Endothelial cell (in vitro differentiated cells): ENCODE measurements at regions not wholly inside any gene's neighbourhood (a gene's known extent, or its start where the extent isn't known, plus 50 kb on each side); places are given as distances from the start of the nearest gene placed in this dataset.

ENCODE experiments used
- DNase-seq: peaks from one replicate; pipeline ENCODE4 v3.0.0; 2021; ENCODE audit warnings: low spot score
- H3K27ac Mint-ChIP-seq: one replicate; pipeline ENCODE4 v1.8.0; 2021; ENCODE audit warnings: mixed read lengths, inconsistent platforms; ENCODE audit not compliant: unreplicated experiment
- H3K27me3 Mint-ChIP-seq: one replicate; pipeline ENCODE4 v1.8.0; 2021; ENCODE audit warnings: mild to moderate bottlenecking, moderate library complexity, mixed read lengths, inconsistent platforms; ENCODE audit not compliant: unreplicated experiment
- H3K36me3 Mint-ChIP-seq: one replicate; pipeline ENCODE4 v1.8.0; 2021; ENCODE audit warnings: mild to moderate bottlenecking, low read depth, mixed read lengths, inconsistent platforms; ENCODE audit not compliant: unreplicated experiment
- H3K4me1 Mint-ChIP-seq: one replicate; pipeline ENCODE4 v1.8.0; 2021; ENCODE audit warnings: mild to moderate bottlenecking, mixed read lengths, inconsistent platforms; ENCODE audit not compliant: unreplicated experiment
- H3K4me3 Mint-ChIP-seq: one replicate; pipeline ENCODE4 v1.8.0; 2021; ENCODE audit warnings: mild to moderate bottlenecking, mixed read lengths, inconsistent platforms; ENCODE audit not compliant: unreplicated experiment
- H3K9me3 Mint-ChIP-seq: one replicate; pipeline ENCODE4 v1.8.0; 2021; ENCODE audit warnings: mixed read lengths, inconsistent platforms; ENCODE audit not compliant: unreplicated experiment
- CTCF ChIP-seq: fragments of 200-600 bp; sonication (generic); IDR thresholded peaks from one replicate; pipeline ENCODE4 v1.5.0; 2021; ENCODE audit warnings: antibody characterized with exemption; ENCODE audit not compliant: unreplicated experiment

- peaks cover 2% of the 10 kb centered on the region for H3K27me3 Mint-ChIP-seq
- H3K4me1 Mint-ChIP-seq, result peaks cover 11% of the 10 kb centered on the region
- no peaks in the 10 kb centered on the region for H3K36me3 Mint-ChIP-seq
- peak overlapping the region; percentile 96 for H3K4me3 Mint-ChIP-seq
- H3K27ac Mint-ChIP-seq, result peak overlapping the region; percentile 92
- DNase-seq, result peak; percentile 55
- no peaks in the 10 kb centered on the region for H3K9me3 Mint-ChIP-seq
- TF ChIP-seq CTCF, result no peak
Observed at GRCh38 chr3:107431246-107432012, 54.2 kb downstream of the CCDC54 start.

- DNase-seq, result no peak
- H3K27me3 Mint-ChIP-seq, result peaks cover 2% of the 10 kb centered on the region
Observed at GRCh38 chr3:107432013-107432515, 54.8 kb downstream of the CCDC54 start.

GRCh38 chr3:107432646-107433045 lies 55.4 kb downstream of the CCDC54 start:
- peak overlapping the region; percentile 12 for H3K4me3 Mint-ChIP-seq
- no peak for DNase-seq
- H3K27me3 Mint-ChIP-seq, result peaks cover 2% of the 10 kb centered on the region
- no peak for TF ChIP-seq CTCF
- peaks cover 11% of the 10 kb centered on the region for H3K4me1 Mint-ChIP-seq
- no peaks in the 10 kb centered on the region for H3K9me3 Mint-ChIP-seq
- no peaks in the 10 kb centered on the region for H3K36me3 Mint-ChIP-seq
- H3K27ac Mint-ChIP-seq, result no peak overlapping the region

More at GRCh38 chr3:107432013-107432515, 54.8 kb downstream of the CCDC54 start:
- Mint-ChIP-seq H3K9me3 (no peaks in the 10 kb centered on the region), H3K27ac (peak overlapping the region; percentile 92), H3K4me3 (peak overlapping the region; percentile 96), H3K4me1 (peaks cover 11% of the 10 kb centered on the region), H3K36me3 (no peaks in the 10 kb centered on the region)
- TF ChIP-seq CTCF, result no peak

GRCh38 chr3:107436029-107436428 lies 58.8 kb downstream of the CCDC54 start:
- no peak overlapping the region for H3K4me3 Mint-ChIP-seq
- no peak for DNase-seq
- no peak for TF ChIP-seq CTCF
- peaks cover 2% of the 10 kb centered on the region for H3K4me1 Mint-ChIP-seq
- H3K27me3 Mint-ChIP-seq, result no peaks in the 10 kb centered on the region
- no peaks in the 10 kb centered on the region for H3K9me3 Mint-ChIP-seq
- no peaks in the 10 kb centered on the region for H3K36me3 Mint-ChIP-seq
- H3K27ac Mint-ChIP-seq, result no peak overlapping the region

GRCh38 chr3:107438671-107439070 lies 61.4 kb downstream of the CCDC54 start:
- Mint-ChIP-seq H3K4me3 (no peak overlapping the region), H3K36me3 (no peaks in the 10 kb centered on the region), H3K27me3 (no peaks in the 10 kb centered on the region), H3K27ac (no peak overlapping the region), H3K9me3 (no peaks in the 10 kb centered on the region), H3K4me1 (no peaks in the 10 kb centered on the region)
- no peak for TF ChIP-seq CTCF
- DNase-seq, result no peak
